ENCODE measurements at regions not wholly inside any gene's neighbourhood (a gene's known extent, or its start where the extent isn't known, plus 50 kb on each side); places are given as distances from the start of the nearest gene placed in this dataset.

DNA sequence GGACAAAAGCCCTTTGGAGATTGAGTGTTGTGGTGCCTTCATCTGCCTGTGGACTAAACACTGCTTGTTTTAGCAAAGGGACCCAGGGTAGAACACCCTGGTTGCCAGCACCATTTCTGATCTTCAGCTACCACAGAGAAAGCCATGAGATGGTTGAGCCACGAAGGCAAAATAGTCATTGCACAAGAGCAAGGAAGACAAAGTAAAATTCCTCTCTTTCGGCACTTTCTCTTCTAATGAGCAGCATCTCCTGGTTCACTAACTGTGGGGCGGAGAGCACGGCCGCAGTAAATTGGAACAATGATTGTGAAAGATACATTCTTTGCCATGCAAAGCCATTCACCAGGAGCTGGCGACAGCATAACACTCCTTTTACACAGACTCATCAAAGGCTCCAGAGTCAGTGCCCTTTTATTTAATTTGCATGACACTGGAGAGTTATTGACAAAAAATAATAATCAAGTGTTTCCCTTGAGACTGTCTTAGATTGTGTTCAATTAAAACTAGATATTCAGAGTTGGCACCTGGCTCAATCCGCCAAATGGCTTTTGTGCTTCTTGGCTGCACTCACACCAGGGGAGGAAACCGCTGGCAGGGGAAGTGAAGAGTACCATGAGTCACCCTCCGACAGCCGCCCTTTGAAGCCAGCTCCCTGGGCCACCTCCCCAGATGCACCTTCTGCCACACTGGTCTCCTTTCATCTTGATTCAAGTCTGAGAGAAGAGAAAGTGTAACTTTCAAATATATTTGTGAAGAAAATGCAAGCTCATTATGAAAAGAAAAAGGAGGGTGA is 100.5 kb upstream of the MEIS1 start:
- TF ChIP-seq, protein P1, sequence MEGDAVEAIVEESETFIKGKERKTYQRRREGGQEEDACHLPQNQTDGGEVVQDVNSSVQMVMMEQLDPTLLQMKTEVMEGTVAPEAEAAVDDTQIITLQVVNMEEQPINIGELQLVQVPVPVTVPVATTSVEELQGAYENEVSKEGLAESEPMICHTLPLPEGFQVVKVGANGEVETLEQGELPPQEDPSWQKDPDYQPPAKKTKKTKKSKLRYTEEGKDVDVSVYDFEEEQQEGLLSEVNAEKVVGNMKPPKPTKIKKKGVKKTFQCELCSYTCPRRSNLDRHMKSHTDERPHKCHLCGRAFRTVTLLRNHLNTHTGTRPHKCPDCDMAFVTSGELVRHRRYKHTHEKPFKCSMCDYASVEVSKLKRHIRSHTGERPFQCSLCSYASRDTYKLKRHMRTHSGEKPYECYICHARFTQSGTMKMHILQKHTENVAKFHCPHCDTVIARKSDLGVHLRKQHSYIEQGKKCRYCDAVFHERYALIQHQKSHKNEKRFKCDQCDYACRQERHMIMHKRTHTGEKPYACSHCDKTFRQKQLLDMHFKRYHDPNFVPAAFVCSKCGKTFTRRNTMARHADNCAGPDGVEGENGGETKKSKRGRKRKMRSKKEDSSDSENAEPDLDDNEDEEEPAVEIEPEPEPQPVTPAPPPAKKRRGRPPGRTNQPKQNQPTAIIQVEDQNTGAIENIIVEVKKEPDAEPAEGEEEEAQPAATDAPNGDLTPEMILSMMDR (IDR thresholded peaks at IDR 0.05; ENCODE audit: low read length): no peak
- TF ChIP-seq EZH2 (optimal IDR thresholded peaks at IDR 0.05; ENCODE audit: low read depth, low read length) (no peak), EZH2phosphoT487 (IDR thresholded peaks at IDR 0.05; ENCODE audit: low read length) (no peak)
